PC-9 (cell line): ENCODE measurements at regions not wholly inside any gene's neighbourhood (a gene's known extent, or its start where the extent isn't known, plus 50 kb on each side); places are given as distances from the start of the nearest gene placed in this dataset.

ENCODE experiments used
- BruUV-seq: library from RNA; stranded (reverse); fragments of 400-500 nt; replicated peaks from 2 replicates; lab custom pipeline; 2021; lab: Mats Ljungman, UMichigan
- CTCF ChIA-PET: fragments of 300-600 bp; sonication (Branson Sonifier 250); formaldehyde crosslinking; loops from one replicate; lab custom pipeline; 2022; ENCODE audit warnings: antibody characterized with exemption; lab: Charles Lee
- POLR2A ChIA-PET: fragments of 300-600 bp; sonication (Branson Sonifier 250); formaldehyde crosslinking; loops from one replicate; lab custom pipeline; 2022; ENCODE audit warnings: antibody characterized with exemption; ENCODE audit not compliant: unreplicated experiment; lab: Charles Lee
- DNase-seq, 2 experiments: peaks; one replicate each; pipeline versions ENCODE4 v3.0.0 to v3.0.0-alpha.2; 2015 to 2022; ENCODE audit warnings: mixed read lengths in 1 of 2
- H2AFZ ChIP-seq: fragments of 200-600 bp; sonication (generic); 2 replicates; pipeline ENCODE4 v1.8.1; 2017; ENCODE audit warnings: antibody characterized with exemption
- H3F3A ChIP-seq: fragments of 200-600 bp; sonication (generic); 2 replicates; pipeline ENCODE4 v1.8.1; 2017; ENCODE audit warnings: antibody characterized with exemption, mild to moderate bottlenecking, low read depth; ENCODE audit not compliant: insufficient read depth
- H3K27ac ChIP-seq: fragments of 200-600 bp; sonication (generic); 2 replicates; pipeline ENCODE4 v1.6.1; 2016; ENCODE audit warnings: mixed run types
- H3K27me3 ChIP-seq: fragments of 200-600 bp; sonication (generic); 2 replicates; pipeline ENCODE4 v1.6.1; 2016; ENCODE audit warnings: low read depth, mixed run types; ENCODE audit not compliant: insufficient read depth
- H3K36me3 ChIP-seq: fragments of 200-600 bp; sonication (generic); 2 replicates; pipeline ENCODE4 v1.6.1; 2016; ENCODE audit warnings: low read depth, mixed run types
- H3K4me1 ChIP-seq: fragments of 200-600 bp; sonication (generic); replicated peaks from 2 replicates; pipeline ENCODE4 v1.6.1; 2016; ENCODE audit warnings: mixed run types; ENCODE audit not compliant: insufficient read depth
- H3K4me2 ChIP-seq: fragments of 200-600 bp; sonication (generic); 2 replicates; pipeline ENCODE4 v1.6.1; 2017; ENCODE audit warnings: mixed run types
- H3K4me3 ChIP-seq: fragments of 200-600 bp; sonication (generic); 2 replicates; pipeline ENCODE4 v1.6.1; 2016; ENCODE audit warnings: mixed run types
- H3K79me2 ChIP-seq: fragments of 200-600 bp; sonication (generic); 2 replicates; pipeline ENCODE4 v1.6.1; 2017; ENCODE audit warnings: low read depth, mixed run types
- H3K9me2 ChIP-seq: fragments of 200-600 bp; sonication (generic); 2 replicates; pipeline ENCODE4 v1.8.1; 2017; ENCODE audit warnings: mild to moderate bottlenecking; ENCODE audit not compliant: insufficient read depth
- H3K9me3 ChIP-seq: fragments of 200-600 bp; sonication (generic); 2 replicates; pipeline ENCODE4 v1.8.1; 2016; ENCODE audit warnings: low read depth; ENCODE audit not compliant: insufficient read depth
- H4K20me1 ChIP-seq: fragments of 200-600 bp; sonication (generic); 2 replicates; pipeline ENCODE4 v1.8.1; 2017; ENCODE audit not compliant: insufficient read depth
- EZH2 ChIP-seq: fragments of 200-600 bp; sonication (generic); IDR thresholded peaks from 2 replicates; pipeline ENCODE4 v1.8.0; 2017; ENCODE audit warnings: antibody characterized with exemption, low read depth
- intact Hi-C: fragments of 100-400 bp; cut with micrococcal nuclease; formaldehyde crosslinking; loops from one replicate; pipeline ENCODE4 v1.10.0; 2022; ENCODE audit not compliant: unreplicated experiment
- TF ChIP-seq, protein P1 (sequence below): fragments of 200-600 bp; sonication (generic); conservative IDR thresholded peaks from 2 replicates; pipeline ENCODE4 v1.6.1; 2017; ENCODE audit warnings: mixed run types, antibody characterized with exemption, mild to moderate bottlenecking, moderate library complexity

DNA sequence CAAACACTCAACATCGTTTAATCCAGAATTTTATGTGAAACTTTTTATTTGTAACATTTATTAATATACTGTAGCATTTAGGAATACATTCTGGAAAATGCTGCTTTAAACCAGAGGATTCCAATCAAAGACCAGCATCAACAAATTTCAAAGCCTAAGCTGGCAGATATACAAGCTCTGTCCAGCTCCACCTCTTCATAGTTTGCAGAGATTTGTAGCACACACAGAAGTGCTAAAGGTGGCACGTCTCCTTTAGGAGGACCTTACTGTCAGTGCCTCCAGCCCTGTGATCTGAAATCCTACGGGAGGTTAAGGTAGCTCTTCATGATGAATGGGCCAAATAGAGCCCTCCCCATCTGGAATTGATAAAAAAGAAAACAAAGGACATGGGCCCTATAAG lies 329.7 kb upstream of the NECTIN3 start:
- Histone ChIP-seq H3K4me2 (no peak overlapping the region), H3K4me1 (no peaks in the 10 kb centered on the region), H3F3A (no peaks in the 10 kb centered on the region), H2AFZ (no peak overlapping the region), H3K4me3 (no peak overlapping the region), H3K27me3 (no peaks in the 10 kb centered on the region), H3K79me2 (no peaks in the 10 kb centered on the region), H3K27ac (no peak overlapping the region), H4K20me1 (no peaks in the 10 kb centered on the region), H3K9me3 (0 out of 2 replicates have a peak, but pooled peaks cover 6% of the 10 kb centered on the region), H3K36me3 (no peaks in the 10 kb centered on the region), H3K9me2 (no peaks in the 10 kb centered on the region)
- no peak for TF ChIP-seq EZH2
- TF ChIP-seq, protein P1, sequence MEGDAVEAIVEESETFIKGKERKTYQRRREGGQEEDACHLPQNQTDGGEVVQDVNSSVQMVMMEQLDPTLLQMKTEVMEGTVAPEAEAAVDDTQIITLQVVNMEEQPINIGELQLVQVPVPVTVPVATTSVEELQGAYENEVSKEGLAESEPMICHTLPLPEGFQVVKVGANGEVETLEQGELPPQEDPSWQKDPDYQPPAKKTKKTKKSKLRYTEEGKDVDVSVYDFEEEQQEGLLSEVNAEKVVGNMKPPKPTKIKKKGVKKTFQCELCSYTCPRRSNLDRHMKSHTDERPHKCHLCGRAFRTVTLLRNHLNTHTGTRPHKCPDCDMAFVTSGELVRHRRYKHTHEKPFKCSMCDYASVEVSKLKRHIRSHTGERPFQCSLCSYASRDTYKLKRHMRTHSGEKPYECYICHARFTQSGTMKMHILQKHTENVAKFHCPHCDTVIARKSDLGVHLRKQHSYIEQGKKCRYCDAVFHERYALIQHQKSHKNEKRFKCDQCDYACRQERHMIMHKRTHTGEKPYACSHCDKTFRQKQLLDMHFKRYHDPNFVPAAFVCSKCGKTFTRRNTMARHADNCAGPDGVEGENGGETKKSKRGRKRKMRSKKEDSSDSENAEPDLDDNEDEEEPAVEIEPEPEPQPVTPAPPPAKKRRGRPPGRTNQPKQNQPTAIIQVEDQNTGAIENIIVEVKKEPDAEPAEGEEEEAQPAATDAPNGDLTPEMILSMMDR, result no peak
- ChIA-PET POLR2A (no interaction called here), CTCF (no interaction called here)
- DNase-seq, result no peak
- BruUV-seq, result no TSS peak
- intact Hi-C loops, result no loop called here

DNA sequence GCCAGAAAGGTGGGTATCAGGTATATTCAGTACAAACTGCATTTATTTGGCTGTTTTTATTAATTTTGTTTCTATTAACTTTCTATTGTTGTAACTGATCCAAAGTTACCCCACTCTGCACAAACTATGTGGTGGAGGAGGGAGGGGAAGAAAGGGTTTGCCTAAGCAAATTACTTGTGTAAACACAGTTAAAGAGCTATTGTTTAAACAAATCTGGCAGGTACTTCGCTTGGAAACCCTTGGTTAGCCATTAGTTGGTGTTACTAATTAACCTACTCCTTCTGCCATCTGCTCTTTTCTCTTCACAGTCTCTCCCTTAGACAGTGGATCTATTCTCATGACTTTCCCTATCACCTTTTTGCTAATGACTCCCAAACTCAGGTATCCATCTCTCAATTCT lies 328.4 kb upstream of the NECTIN3 start:
- POLR2A ChIA-PET, result no interaction called here
- Histone ChIP-seq H3K4me3 (no peak overlapping the region), H3K36me3 (no peaks in the 10 kb centered on the region), H3K27ac (no peak overlapping the region), H2AFZ (no peak overlapping the region), H4K20me1 (no peaks in the 10 kb centered on the region), H3F3A (no peaks in the 10 kb centered on the region), H3K9me2 (no peaks in the 10 kb centered on the region), H3K4me2 (no peak overlapping the region), H3K27me3 (no peaks in the 10 kb centered on the region), H3K9me3 (0 out of 2 replicates have a peak, but pooled peaks cover 6% of the 10 kb centered on the region), H3K79me2 (no peaks in the 10 kb centered on the region), H3K4me1 (no peaks in the 10 kb centered on the region)
- TF ChIP-seq, protein P1, result no peak
- TF ChIP-seq EZH2, result no peak
- intact Hi-C loops, result no loop called here
- CTCF ChIA-PET, result interaction anchor here (0.6 kb wide), 1 partner anchor 1719 kb away, joined by 4 read pairs; no protein-coding TSS in a partner anchor
- no TSS peak for BruUV-seq
- no peak for DNase-seq

DNA sequence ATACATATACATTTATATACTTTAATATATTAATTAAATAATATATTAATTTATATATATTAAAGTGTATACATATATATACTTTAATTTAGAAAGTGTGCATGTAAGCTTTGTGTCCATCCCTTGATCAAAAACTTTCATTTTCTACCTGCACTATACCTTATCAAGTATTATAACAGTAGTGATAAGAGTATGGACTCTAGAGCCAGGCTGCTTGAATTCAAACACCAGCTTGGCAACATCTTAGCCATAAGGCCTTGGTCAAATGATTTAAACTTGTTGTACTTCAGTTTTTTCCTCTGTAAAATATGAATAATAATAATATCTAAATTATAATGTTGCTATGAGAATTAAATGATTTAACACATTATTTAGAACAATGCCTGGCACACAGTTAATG lies 327.6 kb upstream of the NECTIN3 start:
- H3K36me3 ChIP-seq, result no peaks in the 10 kb centered on the region
- intact Hi-C loops, result no loop called here
- BruUV-seq, result no TSS peak
- no peak for TF ChIP-seq EZH2
- TF ChIP-seq, protein P1, result no peak
- POLR2A ChIA-PET, result no interaction called here
- no peak overlapping the region for H3K4me3 ChIP-seq
- no peak overlapping the region for H3K4me2 ChIP-seq
- 0 out of 2 replicates have a peak, but pooled peaks cover 6% of the 10 kb centered on the region for H3K9me3 ChIP-seq
- no peaks in the 10 kb centered on the region for H3K9me2 ChIP-seq
- H2AFZ ChIP-seq, result no peak overlapping the region
- no peaks in the 10 kb centered on the region for H3K27me3 ChIP-seq
- no peaks in the 10 kb centered on the region for H3F3A ChIP-seq
- no peak overlapping the region for H3K27ac ChIP-seq
- no peaks in the 10 kb centered on the region for H3K4me1 ChIP-seq
- CTCF ChIA-PET, result no interaction called here
- DNase-seq, result no peak
- H3K79me2 ChIP-seq, result no peaks in the 10 kb centered on the region
- no peaks in the 10 kb centered on the region for H4K20me1 ChIP-seq
